ENCODE measurements at regions not wholly inside any gene's neighbourhood (a gene's known extent, or its start where the extent isn't known, plus 50 kb on each side); places are given as distances from the start of the nearest gene placed in this dataset.

DNA sequence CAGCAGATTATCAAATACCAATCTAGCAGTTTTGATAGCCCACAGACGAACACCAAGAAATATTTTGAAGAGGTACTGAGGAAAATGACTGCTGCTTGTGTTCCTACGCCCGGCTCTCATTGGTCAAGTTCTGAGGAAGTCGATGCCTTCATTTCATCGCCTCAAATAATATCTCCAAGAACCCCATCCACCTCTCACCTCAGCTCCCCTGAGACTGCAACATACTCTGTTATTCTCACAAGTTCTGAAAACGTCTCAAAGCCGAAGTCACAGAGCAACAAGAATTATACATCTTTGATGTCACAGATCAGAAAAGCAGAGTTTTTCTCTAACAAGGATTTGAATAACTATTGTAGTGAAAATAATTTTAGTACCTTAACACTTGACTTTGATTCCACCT is 55.5 kb upstream of the BCAT1 start:
- no peak overlapping the region for H3K18ac ChIP-seq (ENCODE audit: extremely low read depth, low read length)
- TF ChIP-seq RFX5 (IDR thresholded peaks at IDR 0.05; ENCODE audit: borderline replicate concordance, low read depth, low read length) (no peak), GABPA (IDR thresholded peaks at IDR 0.05; ENCODE audit: borderline replicate concordance, insufficient read depth, low read length) (no peak), SIRT6 (IDR thresholded peaks at IDR 0.05; ENCODE audit: low read length) (no peak), BCL11A (IDR thresholded peaks at IDR 0.05; ENCODE audit: low read depth in 2 of 2, low read length in 2 of 2) (no peak), CHD1 (IDR thresholded peaks at IDR 0.05; ENCODE audit: low read depth, low read length) (no peak)
- H3K27me3 ChIP-seq (replicated peaks in 1 of 4; ENCODE audit: control insufficient read depth in 3 of 4, extremely low read depth in 1 of 4, insufficient read depth in 3 of 4, low read length in 3 of 4) = no peaks in the 10 kb centered on the region
- H2BK20ac ChIP-seq (ENCODE audit: low read length) = no peak overlapping the region
- no peak overlapping the region for H4K91ac ChIP-seq (replicated peaks; ENCODE audit: insufficient read length, low read length)
- H3K79me2 ChIP-seq (ENCODE audit: control insufficient read depth in 1 of 2, insufficient read depth in 2 of 2, low read length in 2 of 2) = no peaks in the 10 kb centered on the region
- CTCF ChIA-PET (ENCODE audit: partially characterized antibody) = interaction anchor here (0.8 kb wide), 1 partner anchor 41 kb away, joined by 3 read pairs; no protein-coding TSS in a partner anchor
- H3K36me3 ChIP-seq (ENCODE audit: control insufficient read depth in 2 of 4, insufficient read depth in 4 of 4, low read length in 3 of 4) = no peaks in the 10 kb centered on the region
- no peak overlapping the region for H2BK12ac ChIP-seq (ENCODE audit: low read depth, low read length)
- H3K9ac ChIP-seq (replicated peaks in 1 of 4; ENCODE audit: extremely low read depth in 1 of 4, low read depth in 3 of 4, low read length in 3 of 4) = no peak overlapping the region
- no peak overlapping the region for H2BK5ac ChIP-seq (ENCODE audit: low read depth, low read length)
- H4K8ac ChIP-seq (ENCODE audit: extremely low read depth, insufficient read depth, low read length) = no peak overlapping the region
- H3K4me1 ChIP-seq (replicated peaks in 1 of 4; ENCODE audit: control insufficient read depth in 3 of 4, insufficient read depth in 4 of 4, low read length in 3 of 4) = no peaks in the 10 kb centered on the region
- no peak overlapping the region for H2BK120ac ChIP-seq (replicated peaks; ENCODE audit: low read depth, low read length)
- no peak overlapping the region for H3K56ac ChIP-seq (replicated peaks; ENCODE audit: insufficient read length, low read depth, low read length)
- no peak overlapping the region for H3K4ac ChIP-seq (replicated peaks; ENCODE audit: insufficient read length, low read depth, low read length)
- POLR2A ChIA-PET (ENCODE audit: partially characterized antibody) = no interaction called here
- H4K5ac ChIP-seq (ENCODE audit: insufficient read length, low read depth, low read length) = no peak overlapping the region
- H3K79me1 ChIP-seq (ENCODE audit: low read depth, low read length) = no peaks in the 10 kb centered on the region
- no peak overlapping the region for H3K4me2 ChIP-seq (ENCODE audit: insufficient read depth in 1 of 2, low read depth in 2 of 2, low read length in 2 of 2)
- WGBS, 2 experiments (ENCODE audit: extremely low coverage in 1 of 2, insufficient coverage in 1 of 2, insufficient read length in 1 of 2, insufficient replicate concordance in 2 of 2, low coverage in 1 of 2, low lambda C conversion rate in 2 of 2, missing lambda C conversion rate in 1 of 2) = 94% methylated on average over 7 of the region's 7 CpGs; no CpG with 5 or more reads in 1 of the 2 experiments
- DNase-seq (ENCODE audit: low read depth in 1 of 2, low spot score in 2 of 2) = no peak
- H2BK15ac ChIP-seq (ENCODE audit: low read length) = no peak overlapping the region
- no peaks in the 10 kb centered on the region for H4K20me1 ChIP-seq (replicated peaks in 1 of 2; ENCODE audit: control insufficient read depth in 1 of 2, insufficient read depth in 2 of 2, low read length in 2 of 2)
- H2AFZ ChIP-seq (ENCODE audit: low read length) = no peak overlapping the region
- H2AK5ac ChIP-seq (ENCODE audit: low read depth, low read length) = no peak overlapping the region
- H3K14ac ChIP-seq (ENCODE audit: insufficient read length) = no peak overlapping the region
- H3K23me2 ChIP-seq (ENCODE audit: low read depth, low read length) = no peaks in the 10 kb centered on the region
- no peak overlapping the region for H3K27ac ChIP-seq (ENCODE audit: low read depth, low read length)
- H3K23ac ChIP-seq (ENCODE audit: insufficient read length) = no peak overlapping the region
- H3K4me3 ChIP-seq (ENCODE audit: extremely low read depth in 1 of 4, insufficient read depth in 2 of 4, low read depth in 3 of 4, low read length in 4 of 4) = no peak overlapping the region
- H3K9me3 ChIP-seq (ENCODE audit: insufficient read depth in 2 of 2, low read depth in 1 of 2, low read length in 1 of 2) = no peaks in the 10 kb centered on the region
- no peak for FAIRE-seq
